Naive thymus-derived CD8-positive, alpha-beta T cell (primary cell): ENCODE measurements at regions not wholly inside any gene's neighbourhood (a gene's known extent, or its start where the extent isn't known, plus 50 kb on each side); places are given as distances from the start of the nearest gene placed in this dataset.

Experiments
- ATAC-seq, 2 donors: fragments of 150-1000 bp; cut with Tn5 transposase in 1 of 2; sonication (Bioruptor Pico), chemical (Tn5 transposase) in 1 of 2; 1 replicate in 1 of 2; 2 replicates in 1 of 2; pipeline ENCODE4 v1.10.0; 2021; ENCODE audit warnings: mild to moderate bottlenecking in 2 of 2, moderate library complexity in 2 of 2
- POLR2A ChIA-PET: fragments of 350-600 bp; sonication (Branson Sonifier 250); formaldehyde crosslinking; loops from one replicate; lab custom pipeline; 2021; ENCODE audit warnings: antibody characterized with exemption; lab: Charles Lee
- DNase-seq, 10 donors: peaks; one replicate each; pipeline versions ENCODE4 v3.0.0 to v3.0.0-alpha.2; 2020 to 2022
- H3K27ac Mint-ChIP-seq, 10 donors: one replicate each; pipeline ENCODE4 v1.8.0; 2020 to 2022; ENCODE audit warnings: mild to moderate bottlenecking in 10 of 10, mixed read lengths in 10 of 10, moderate library complexity in 4 of 10, inconsistent platforms in 1 of 10
- H3K27me3 Mint-ChIP-seq, 5 donors: one replicate each; pipeline ENCODE4 v1.8.0; 2021 to 2022; ENCODE audit warnings: mixed read lengths in 5 of 5
- H3K36me3 Mint-ChIP-seq, 3 donors: one replicate each; pipeline ENCODE4 v1.8.0; 2020 to 2022; ENCODE audit warnings: mixed read lengths in 3 of 3, mild to moderate bottlenecking in 2 of 3, inconsistent platforms in 1 of 3
- H3K4me1 Mint-ChIP-seq, 4 donors: one replicate each; pipeline ENCODE4 v1.8.0; 2021 to 2022; ENCODE audit warnings: mixed read lengths in 4 of 4
- H3K4me3 Mint-ChIP-seq, 10 donors: one replicate each; pipeline ENCODE4 v1.8.0; 2020 to 2022; ENCODE audit warnings: mild to moderate bottlenecking in 10 of 10, mixed read lengths in 10 of 10, moderate library complexity in 6 of 10, inconsistent platforms in 1 of 10
- H3K9me3 Mint-ChIP-seq, 9 donors: one replicate each; pipeline ENCODE4 v1.8.0; 2020 to 2022; ENCODE audit warnings: mixed read lengths in 9 of 9, mild to moderate bottlenecking in 3 of 9, inconsistent platforms in 1 of 9, moderate library complexity in 1 of 9

GRCh38 chr1:104380003-104380402 is 630.3 kb downstream of the AMY1C start:
- no peaks in the 10 kb centered on the region for H3K36me3 Mint-ChIP-seq
- H3K27me3 Mint-ChIP-seq = no peaks in the 10 kb centered on the region
- H3K4me3 Mint-ChIP-seq = no peak overlapping the region
- no peak overlapping the region for H3K27ac Mint-ChIP-seq
- no peak for ATAC-seq
- peaks cover 5 to 33% (median 26%) of the 10 kb centered on the region in 9 donors for H3K9me3 Mint-ChIP-seq
- POLR2A ChIA-PET = no interaction called here
- DNase-seq = no peak
- no peaks in the 10 kb centered on the region for H3K4me1 Mint-ChIP-seq

- Mint-ChIP-seq H3K36me3 (no peaks in the 10 kb centered on the region), H3K4me3 (no peak overlapping the region), H3K9me3 (peaks cover 3 to 24% (median 12%) of the 10 kb centered on the region in 9 donors), H3K27ac (no peak overlapping the region), H3K4me1 (no peaks in the 10 kb centered on the region), H3K27me3 (no peaks in the 10 kb centered on the region)
- POLR2A ChIA-PET = no interaction called here
- no peak for DNase-seq
- no peak for ATAC-seq
Measured at GRCh38 chr1:104387716-104388508, 638.2 kb downstream of the AMY1C start.

- peaks cover 3 to 44% (median 15%) of the 10 kb centered on the region in 9 donors for H3K9me3 Mint-ChIP-seq
- no peaks in the 10 kb centered on the region for H3K4me1 Mint-ChIP-seq
- POLR2A ChIA-PET = no interaction called here
- no peak overlapping the region for H3K27ac Mint-ChIP-seq
- H3K36me3 Mint-ChIP-seq = no peaks in the 10 kb centered on the region
- DNase-seq = no peak
- no peak overlapping the region for H3K4me3 Mint-ChIP-seq
- H3K27me3 Mint-ChIP-seq = no peaks in the 10 kb centered on the region
- no peak for ATAC-seq
Measured at GRCh38 chr1:104392552-104392951, 642.9 kb downstream of the AMY1C start.

- Mint-ChIP-seq H3K4me3 (no peak overlapping the region), H3K36me3 (no peaks in the 10 kb centered on the region)
- no peak for ATAC-seq
Measured at GRCh38 chr1:104402178-104402577, 652.5 kb downstream of the AMY1C start.

GRCh38 chr1:104403883-104404282 is 654.2 kb downstream of the AMY1C start:
- H3K36me3 Mint-ChIP-seq = no peaks in the 10 kb centered on the region
- no peak for ATAC-seq
- no peak for DNase-seq
- no peaks in the 10 kb centered on the region for H3K4me1 Mint-ChIP-seq
- H3K4me3 Mint-ChIP-seq = no peak overlapping the region
- no peaks in the 10 kb centered on the region for H3K27me3 Mint-ChIP-seq
- no peak overlapping the region for H3K27ac Mint-ChIP-seq
- H3K9me3 Mint-ChIP-seq = peaks cover 3 to 58% (median 14%) of the 10 kb centered on the region in 9 donors
- POLR2A ChIA-PET = no interaction called here

More at GRCh38 chr1:104402178-104402577, 652.5 kb downstream of the AMY1C start:
- Mint-ChIP-seq H3K27me3 (no peaks in the 10 kb centered on the region), H3K9me3 (peaks cover 3 to 68% (median 18%) of the 10 kb centered on the region in 9 donors), H3K4me1 (no peaks in the 10 kb centered on the region), H3K27ac (no peak overlapping the region)
- POLR2A ChIA-PET = no interaction called here
- DNase-seq = no peak

GRCh38 chr1:104406728-104407127 is 657.0 kb downstream of the AMY1C start:
- no peaks in the 10 kb centered on the region for H3K4me1 Mint-ChIP-seq
- peaks cover 6 to 53% (median 17%) of the 10 kb centered on the region in 9 donors for H3K9me3 Mint-ChIP-seq
- H3K27me3 Mint-ChIP-seq = no peaks in the 10 kb centered on the region
- H3K27ac Mint-ChIP-seq = no peak overlapping the region
- POLR2A ChIA-PET = no interaction called here
- H3K36me3 Mint-ChIP-seq = no peaks in the 10 kb centered on the region
- DNase-seq = no peak
- no peak overlapping the region for H3K4me3 Mint-ChIP-seq
- ATAC-seq = no peak

- H3K4me3 Mint-ChIP-seq = no peak overlapping the region
- POLR2A ChIA-PET = no interaction called here
- peaks cover 6 to 43% (median 19%) of the 10 kb centered on the region in 9 donors for H3K9me3 Mint-ChIP-seq
- DNase-seq (no peak), ATAC-seq (no peak)
- H3K27ac Mint-ChIP-seq = no peak overlapping the region
- H3K36me3 Mint-ChIP-seq = no peaks in the 10 kb centered on the region
- H3K27me3 Mint-ChIP-seq = no peaks in the 10 kb centered on the region
- H3K4me1 Mint-ChIP-seq = no peaks in the 10 kb centered on the region
Measured at GRCh38 chr1:104408268-104408667, 658.6 kb downstream of the AMY1C start.

- H3K4me1 Mint-ChIP-seq = no peaks in the 10 kb centered on the region
- no peak for DNase-seq
- H3K36me3 Mint-ChIP-seq = no peaks in the 10 kb centered on the region
- no peak for ATAC-seq
- H3K27me3 Mint-ChIP-seq = no peaks in the 10 kb centered on the region
- POLR2A ChIA-PET = no interaction called here
- peaks cover 3 to 45% (median 9%) of the 10 kb centered on the region in 9 donors for H3K9me3 Mint-ChIP-seq
- no peak overlapping the region for H3K27ac Mint-ChIP-seq
- no peak overlapping the region for H3K4me3 Mint-ChIP-seq
Measured at GRCh38 chr1:104435255-104435654, 685.6 kb downstream of the AMY1C start.

GRCh38 chr1:104440011-104440410 is 690.3 kb downstream of the AMY1C start:
- Mint-ChIP-seq H3K27me3 (no peaks in the 10 kb centered on the region), H3K27ac (no peak overlapping the region), H3K9me3 (peaks cover 6 to 44% (median 17%) of the 10 kb centered on the region in 9 donors), H3K36me3 (no peaks in the 10 kb centered on the region), H3K4me3 (no peak overlapping the region), H3K4me1 (no peaks in the 10 kb centered on the region)
- DNase-seq (no peak), ATAC-seq (no peak)
- POLR2A ChIA-PET = no interaction called here

GRCh38 chr1:104456724-104457123 is 707.0 kb downstream of the AMY1C start:
- H3K36me3 Mint-ChIP-seq = peaks cover 0 to 22% (median 0%) of the 10 kb centered on the region in 3 donors
- ATAC-seq (no peak), DNase-seq (no peak)
- POLR2A ChIA-PET = no interaction called here
- no peak overlapping the region for H3K27ac Mint-ChIP-seq
- H3K4me1 Mint-ChIP-seq = no peaks in the 10 kb centered on the region
- no peak overlapping the region for H3K4me3 Mint-ChIP-seq
- H3K9me3 Mint-ChIP-seq = peaks cover 17 to 60% (median 35%) of the 10 kb centered on the region in 9 donors
- H3K27me3 Mint-ChIP-seq = no peaks in the 10 kb centered on the region

GRCh38 chr1:104459886-104460285 is 710.2 kb downstream of the AMY1C start:
- no peaks in the 10 kb centered on the region for H3K27me3 Mint-ChIP-seq
- H3K4me3 Mint-ChIP-seq = no peak overlapping the region
- ATAC-seq (no peak), DNase-seq (no peak)
- no peak overlapping the region for H3K27ac Mint-ChIP-seq
- peaks cover 12 to 52% (median 30%) of the 10 kb centered on the region in 9 donors for H3K9me3 Mint-ChIP-seq
- no peaks in the 10 kb centered on the region for H3K4me1 Mint-ChIP-seq
- POLR2A ChIA-PET = no interaction called here
- peaks cover 0 to 26% (median 0%) of the 10 kb centered on the region in 3 donors for H3K36me3 Mint-ChIP-seq

- H3K36me3 Mint-ChIP-seq = peaks cover 0 to 26% (median 0%) of the 10 kb centered on the region in 3 donors
- no peak overlapping the region for H3K4me3 Mint-ChIP-seq
- H3K27ac Mint-ChIP-seq = no peak overlapping the region
- no peaks in the 10 kb centered on the region for H3K4me1 Mint-ChIP-seq
- DNase-seq (no peak), ATAC-seq (no peak)
- H3K9me3 Mint-ChIP-seq = peaks cover 8 to 52% (median 28%) of the 10 kb centered on the region in 9 donors
- no peaks in the 10 kb centered on the region for H3K27me3 Mint-ChIP-seq
- POLR2A ChIA-PET = no interaction called here
Measured at GRCh38 chr1:104460880-104461279, 711.2 kb downstream of the AMY1C start.

- POLR2A ChIA-PET = no interaction called here
- H3K4me3 Mint-ChIP-seq = no peak overlapping the region
- H3K27me3 Mint-ChIP-seq = no peaks in the 10 kb centered on the region
- DNase-seq (no peak), ATAC-seq (no peak)
- peaks cover 9 to 66% (median 36%) of the 10 kb centered on the region in 9 donors for H3K9me3 Mint-ChIP-seq
- H3K4me1 Mint-ChIP-seq = peaks cover 0 to 2% (median 0%) of the 10 kb centered on the region in 4 donors
- H3K36me3 Mint-ChIP-seq = peaks cover 0 to 22% (median 0%) of the 10 kb centered on the region in 3 donors
- H3K27ac Mint-ChIP-seq = no peak overlapping the region
Measured at GRCh38 chr1:104463126-104463697, 713.5 kb downstream of the AMY1C start.
